ENCODE measurements at regions not wholly inside any gene's neighbourhood (a gene's known extent, or its start where the extent isn't known, plus 50 kb on each side); places are given as distances from the start of the nearest gene placed in this dataset.

GRCh38 chr20:63070301-63070625 is 63.5 kb upstream of the BHLHE23 start:
- TF ChIP-seq CTCF (IDR thresholded peaks at IDR 0.05) = no peak
- no peak for TF ChIP-seq EZH2 (IDR thresholded peaks at IDR 0.05; ENCODE audit: borderline replicate concordance, insufficient read depth, low read depth, low read length, poor library complexity, severe bottlenecking)

All from B cell (primary cell).